ENCODE measurements at regions not wholly inside any gene's neighbourhood (a gene's known extent, or its start where the extent isn't known, plus 50 kb on each side); places are given as distances from the start of the nearest gene placed in this dataset.

- TF ChIP-seq CTCF (IDR thresholded peaks at IDR 0.05; ENCODE audit: low read depth, low read length, poor library complexity, severe bottlenecking) (no peak), EZH2phosphoT487 (IDR thresholded peaks at IDR 0.05; ENCODE audit: borderline replicate concordance, low read length) (no peak)
Measured at GRCh38 chr15:69652293-69652692, 199.7 kb downstream of the RPLP1 start.

All from DOHH2 (cell line).